Psoas muscle (tissue), 7 donors: ENCODE measurements at regions not wholly inside any gene's neighbourhood (a gene's known extent, or its start where the extent isn't known, plus 50 kb on each side); places are given as distances from the start of the nearest gene placed in this dataset.

Experiments
- ATAC-seq, 4 donors: fragments of 200-7000 bp; cut with Tn5 transposase; one replicate each; pipeline ENCODE4 v1.9.1; 2020; ENCODE audit warnings: moderate library complexity in 3 of 4, mild to moderate bottlenecking in 2 of 4
- DNase-seq, 2 donors: peaks; one replicate each; pipeline ENCODE4 v3.0.0-alpha.2; 2020
- H3K27ac ChIP-seq: fragments of 200-600 bp; one replicate; pipeline ENCODE4 v1.8.0; 2022
- H3K27me3 ChIP-seq, 3 donors: fragments of 200-600 bp in 1 of 3; one replicate each; pipeline versions ENCODE4 v1.6.1 to v1.8.0; 2013 to 2022; ENCODE audit warnings: low read length in 2 of 3, mild to moderate bottlenecking in 2 of 3, moderate library complexity in 1 of 3; ENCODE audit not compliant: insufficient read depth in 3 of 3
- H3K36me3 ChIP-seq, 2 donors: fragments of 200-600 bp in 1 of 2; one replicate each; pipeline versions ENCODE4 v1.6.1 to v1.8.0; 2013 to 2022; ENCODE audit warnings: low read depth in 1 of 2, mild to moderate bottlenecking in 1 of 2, moderate library complexity in 1 of 2; ENCODE audit not compliant: insufficient read depth in 1 of 2
- H3K4me1 ChIP-seq: fragments of 200-600 bp; one replicate; pipeline ENCODE4 v1.8.0; 2022
- H3K4me3 ChIP-seq: fragments of 200-600 bp; one replicate; pipeline ENCODE4 v1.8.0; 2022; ENCODE audit warnings: mild to moderate bottlenecking
- H3K9me3 ChIP-seq: fragments of 200-600 bp; one replicate; pipeline ENCODE4 v1.8.0; 2022
- CTCF ChIP-seq: fragments of 200-600 bp; IDR thresholded peaks from one replicate; pipeline ENCODE4 v1.8.0; 2022; ENCODE audit warnings: antibody characterized with exemption
- whole genome bisulfite sequencing, 3 donors: extraction: QIAGEN DNeasy Blood & Tissue Kit; methylation state at CpG; one replicate each; pipeline versions ENCODE4 v1.1.6 to v1.1.7; 2013; 5-methylcytosine and 5-hydroxymethylcytosine counted together
- intact Hi-C, 2 donors: fragments of 100-400 bp; cut with DNase I; formaldehyde crosslinking; loops; one replicate each; pipeline versions ENCODE4 v1.11.0 to v1.14.2; 2022
- donor health status: healthy with polysubstance abuse.
- donor health status: DM: no; HTN: no; CAD: no; lungs with moderate emphysema.
- donor health status: Bipolar disorder and iron deficiency.
- donor health status: healthy.
- donor health status: DM: yes; HTN: yes; CAD: no.
- donor health status: DM: no; HTN: no; CAD: no.
- donor health status: DM: yes; HTN: yes; CAD: no.

DNA sequence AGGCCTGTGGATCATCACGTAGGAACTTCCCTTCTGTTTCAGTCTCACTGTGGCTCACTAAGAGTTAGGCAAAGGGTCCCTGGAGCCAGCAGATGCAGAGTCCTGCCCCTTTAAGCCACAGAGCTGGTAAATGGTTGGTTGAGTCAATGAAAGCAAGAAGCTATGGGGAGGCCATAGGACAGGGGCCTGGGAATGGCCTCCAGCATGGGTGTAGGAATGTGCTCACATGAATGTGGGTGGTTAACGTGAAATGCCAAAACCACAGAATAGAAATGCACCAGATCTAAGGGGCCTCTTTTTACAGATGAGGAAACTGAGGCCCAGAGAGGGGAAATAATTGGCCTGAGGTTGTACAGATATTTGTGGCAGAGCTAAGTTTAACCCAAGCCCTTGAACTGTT is 150.3 kb downstream of the TLE3 start:
- intact Hi-C loops, result no loop called here
- Histone ChIP-seq H3K4me3 (no peak overlapping the region), H3K27me3 (peaks cover 0 to 1% (median 0%) of the 10 kb centered on the region in 3 donors), H3K4me1 (no peaks in the 10 kb centered on the region), H3K36me3 (no peaks in the 10 kb centered on the region), H3K27ac (no peak overlapping the region), H3K9me3 (no peaks in the 10 kb centered on the region)
- TF ChIP-seq CTCF, result no peak
- ATAC-seq, result no peak
- no peak for DNase-seq
- WGBS, 3 donors, result 94 to 99% (median 94%) methylated on average over 2 of the region's 2 CpGs

DNA sequence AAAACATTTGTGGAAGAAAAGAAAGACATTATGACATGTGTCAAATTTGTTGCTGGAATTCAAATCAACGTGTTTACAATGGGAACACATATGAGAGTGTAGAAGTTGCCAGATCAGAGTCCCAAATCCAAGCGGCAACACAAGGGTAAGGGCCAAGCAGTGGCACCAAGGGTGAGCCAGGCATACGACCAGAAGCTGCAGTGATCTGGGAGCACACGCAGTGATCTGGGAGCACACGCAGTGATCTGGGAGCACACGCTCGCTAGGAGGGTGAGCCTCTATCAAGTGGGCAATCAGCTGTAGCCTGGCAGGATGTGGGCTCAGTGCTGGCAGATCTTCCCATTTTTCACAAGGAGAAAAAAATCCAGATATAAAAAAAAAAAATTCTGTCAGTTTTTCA is 148.2 kb downstream of the TLE3 start:
- WGBS, 3 donors, result 65 to 85% (median 66%) methylated on average over 7 of the region's 7 CpGs
- ATAC-seq (no peak), DNase-seq (no peak)
- intact Hi-C loops, result no loop called here
- TF ChIP-seq CTCF, result no peak
- no peaks in the 10 kb centered on the region for H3K4me1 ChIP-seq
- no peak overlapping the region for H3K27ac ChIP-seq
- H3K27me3 ChIP-seq, result no peaks in the 10 kb centered on the region
- H3K9me3 ChIP-seq, result no peaks in the 10 kb centered on the region
- no peaks in the 10 kb centered on the region for H3K36me3 ChIP-seq
- no peak overlapping the region for H3K4me3 ChIP-seq

- TF ChIP-seq CTCF, result no peak
- Histone ChIP-seq H3K27ac (no peak overlapping the region), H3K27me3 (no peaks in the 10 kb centered on the region), H3K36me3 (no peaks in the 10 kb centered on the region), H3K4me1 (no peaks in the 10 kb centered on the region), H3K4me3 (no peak overlapping the region), H3K9me3 (no peaks in the 10 kb centered on the region)
- 91 to 96% (median 93%) methylated on average over 2 of the region's 2 CpGs for WGBS, 3 donors
- intact Hi-C loops, result no loop called here
- no peak for DNase-seq
- no peak for ATAC-seq
These were observed 146.3 kb downstream of the TLE3 start for GRCh38 chr15:69951256-69951897.

GRCh38 chr15:69951898-69952555 is 145.7 kb downstream of the TLE3 start:
- intact Hi-C loops, result no loop called here
- no peaks in the 10 kb centered on the region for H3K9me3 ChIP-seq
- no peaks in the 10 kb centered on the region for H3K27me3 ChIP-seq
- H3K36me3 ChIP-seq, result no peaks in the 10 kb centered on the region
- DNase-seq (no peak), ATAC-seq (no peak)
- no peak for TF ChIP-seq CTCF
- H3K4me3 ChIP-seq, result no peak overlapping the region
- no peaks in the 10 kb centered on the region for H3K4me1 ChIP-seq
- no peak overlapping the region for H3K27ac ChIP-seq
- WGBS, 3 donors, result 83 to 85% (median 84%) methylated on average over 9 of the region's 9 CpGs

GRCh38 chr15:69953051-69953450 is 144.7 kb downstream of the TLE3 start:
- H3K9me3 ChIP-seq, result no peaks in the 10 kb centered on the region
- no peaks in the 10 kb centered on the region for H3K4me1 ChIP-seq
- ATAC-seq (no peak), DNase-seq (no peak)
- no peak overlapping the region for H3K27ac ChIP-seq
- 86 to 91% (median 87%) methylated on average over 6 of the region's 6 CpGs for WGBS, 3 donors
- H3K36me3 ChIP-seq, result no peaks in the 10 kb centered on the region
- TF ChIP-seq CTCF, result no peak
- no peak overlapping the region for H3K4me3 ChIP-seq
- intact Hi-C loops, result no loop called here
- H3K27me3 ChIP-seq, result no peaks in the 10 kb centered on the region
